ENCODE measurements at regions not wholly inside any gene's neighbourhood (a gene's known extent, or its start where the extent isn't known, plus 50 kb on each side); places are given as distances from the start of the nearest gene placed in this dataset.

DNA sequence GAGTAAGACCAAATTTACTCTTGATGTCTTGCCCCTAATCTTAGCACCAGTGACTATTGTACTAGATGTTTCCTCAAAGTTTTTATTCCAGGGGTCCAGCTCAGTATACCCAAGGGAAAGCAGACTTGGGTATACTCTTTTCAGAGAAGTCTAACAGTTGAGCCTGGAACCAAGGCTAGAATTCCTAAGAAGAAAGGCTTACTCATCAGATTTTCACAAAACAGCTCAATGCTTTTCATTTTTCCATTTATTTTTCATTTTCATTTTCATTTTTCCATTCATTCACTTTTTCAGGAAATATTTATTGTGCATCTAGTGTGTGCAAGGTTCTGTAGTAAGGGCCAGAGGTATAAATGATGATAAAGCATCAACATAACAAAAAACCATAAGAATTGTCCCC is 143.2 kb downstream of the PHLDA1 start (continued):
- TF ChIP-seq CBX8 (IDR thresholded peaks at IDR 0.05; ENCODE audit: borderline replicate concordance, extremely low read depth, low read depth, low read length, poor library complexity, severe bottlenecking) (no peak), MAFG (tag; conservative IDR thresholded peaks at IDR 0.05) (peak; percentile 79), NR2F6 (CRISPR knock-in tag; IDR thresholded peaks at IDR 0.05) (no peak), POLR2AphosphoS2 (IDR thresholded peaks at IDR 0.05; ENCODE audit: low read length) (no peak), C11orf30 (IDR thresholded peaks at IDR 0.05; ENCODE audit: low read depth) (peak; percentile 64), SNRNP70 (optimal IDR thresholded peaks at IDR 0.05; ENCODE audit: low read depth, low read length) (no peak), MAFK (IDR thresholded peaks at IDR 0.05; ENCODE audit: low read length) (peak; percentile 56; the same call in 1 of the 2 replicates), MAFF (IDR thresholded peaks at IDR 0.05; ENCODE audit: low read length) (peak; percentile 57), FOXK1 (CRISPR knock-in tag; IDR thresholded peaks at IDR 0.05; ENCODE audit: borderline replicate concordance) (no peak), NRF1 (conservative IDR thresholded peaks at IDR 0.05 in 1 of 2, IDR thresholded peaks at IDR 0.05 in 1 of 2) (no peak), POLR2B (IDR thresholded peaks at IDR 0.05; ENCODE audit: low read depth, partially characterized antibody) (no peak), ETS2 (tag; IDR thresholded peaks at IDR 0.05; ENCODE audit: borderline replicate concordance, poor library complexity, severe bottlenecking) (no peak), ILF3 (IDR thresholded peaks at IDR 0.05; ENCODE audit: borderline replicate concordance) (no peak), ZNF780A (CRISPR knock-in tag; IDR thresholded peaks at IDR 0.05) (no peak), PTBP1 (IDR thresholded peaks at IDR 0.05; ENCODE audit: low read depth, low read length) (no peak)
- TF ChIP-seq, protein P1, sequence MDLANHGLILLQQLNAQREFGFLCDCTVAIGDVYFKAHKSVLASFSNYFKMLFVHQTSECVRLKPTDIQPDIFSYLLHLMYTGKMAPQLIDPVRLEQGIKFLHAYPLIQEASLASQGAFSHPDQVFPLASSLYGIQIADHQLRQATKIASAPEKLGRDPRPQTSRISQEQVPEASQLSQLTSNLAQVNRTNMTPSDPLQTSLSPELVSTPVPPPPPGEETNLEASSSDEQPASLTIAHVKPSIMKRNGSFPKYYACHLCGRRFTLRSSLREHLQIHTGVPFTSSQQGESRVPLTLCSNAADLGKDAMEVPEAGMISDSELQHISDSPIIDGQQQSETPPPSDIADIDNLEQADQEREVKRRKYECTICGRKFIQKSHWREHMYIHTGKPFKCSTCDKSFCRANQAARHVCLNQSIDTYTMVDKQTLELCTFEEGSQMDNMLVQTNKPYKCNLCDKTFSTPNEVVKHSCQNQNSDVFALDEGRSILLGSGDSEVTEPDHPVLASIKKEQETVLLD (IDR thresholded peaks at IDR 0.05): no peak
